ENCODE measurements at regions not wholly inside any gene's neighbourhood (a gene's known extent, or its start where the extent isn't known, plus 50 kb on each side); places are given as distances from the start of the nearest gene placed in this dataset.

DNA sequence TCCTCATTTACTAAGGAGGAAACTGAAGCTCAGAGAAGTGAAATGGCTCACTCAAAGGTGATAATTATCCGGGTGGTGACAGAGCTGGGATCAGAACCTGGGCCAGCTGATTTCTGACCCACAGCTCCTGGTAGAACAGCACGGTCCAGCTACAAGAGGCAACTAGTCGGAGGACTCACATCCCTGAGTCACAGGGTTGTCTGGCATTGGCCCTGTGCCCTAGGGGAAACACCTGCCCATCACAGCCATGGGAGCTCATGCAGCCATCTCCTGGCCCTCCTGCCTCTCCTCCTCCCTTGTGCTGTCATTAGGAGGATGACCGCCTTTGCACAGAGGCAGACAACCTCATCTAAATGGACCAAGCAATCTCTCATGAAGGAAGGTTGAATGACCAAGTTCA lies 115.2 kb upstream of the TSPAN5 start:
- Mint-ChIP-seq H3K4me1 (ENCODE audit: low read depth, unreplicated experiment) (no peaks in the 10 kb centered on the region), H3K4me3 (ENCODE audit: unreplicated experiment) (no peak overlapping the region), H3K36me3 (ENCODE audit: unreplicated experiment) (no peaks in the 10 kb centered on the region), H3K27ac (ENCODE audit: unreplicated experiment) (no peak overlapping the region), H3K27me3 (ENCODE audit: unreplicated experiment) (no peaks in the 10 kb centered on the region), H3K9me3 (ENCODE audit: unreplicated experiment) (no peaks in the 10 kb centered on the region)
- TF ChIP-seq, protein P1, sequence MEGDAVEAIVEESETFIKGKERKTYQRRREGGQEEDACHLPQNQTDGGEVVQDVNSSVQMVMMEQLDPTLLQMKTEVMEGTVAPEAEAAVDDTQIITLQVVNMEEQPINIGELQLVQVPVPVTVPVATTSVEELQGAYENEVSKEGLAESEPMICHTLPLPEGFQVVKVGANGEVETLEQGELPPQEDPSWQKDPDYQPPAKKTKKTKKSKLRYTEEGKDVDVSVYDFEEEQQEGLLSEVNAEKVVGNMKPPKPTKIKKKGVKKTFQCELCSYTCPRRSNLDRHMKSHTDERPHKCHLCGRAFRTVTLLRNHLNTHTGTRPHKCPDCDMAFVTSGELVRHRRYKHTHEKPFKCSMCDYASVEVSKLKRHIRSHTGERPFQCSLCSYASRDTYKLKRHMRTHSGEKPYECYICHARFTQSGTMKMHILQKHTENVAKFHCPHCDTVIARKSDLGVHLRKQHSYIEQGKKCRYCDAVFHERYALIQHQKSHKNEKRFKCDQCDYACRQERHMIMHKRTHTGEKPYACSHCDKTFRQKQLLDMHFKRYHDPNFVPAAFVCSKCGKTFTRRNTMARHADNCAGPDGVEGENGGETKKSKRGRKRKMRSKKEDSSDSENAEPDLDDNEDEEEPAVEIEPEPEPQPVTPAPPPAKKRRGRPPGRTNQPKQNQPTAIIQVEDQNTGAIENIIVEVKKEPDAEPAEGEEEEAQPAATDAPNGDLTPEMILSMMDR (IDR thresholded peaks at IDR 0.05; ENCODE audit: partially characterized antibody, unreplicated experiment): no peak
- no peak for DNase-seq

- H3K27me3 Mint-ChIP-seq (ENCODE audit: unreplicated experiment): no peaks in the 10 kb centered on the region
- no peak for DNase-seq
- H3K4me3 Mint-ChIP-seq (ENCODE audit: unreplicated experiment): no peak overlapping the region
- H3K9me3 Mint-ChIP-seq (ENCODE audit: unreplicated experiment): no peaks in the 10 kb centered on the region
- H3K27ac Mint-ChIP-seq (ENCODE audit: unreplicated experiment): no peak overlapping the region
- H3K36me3 Mint-ChIP-seq (ENCODE audit: unreplicated experiment): no peaks in the 10 kb centered on the region
- TF ChIP-seq, protein P1 (IDR thresholded peaks at IDR 0.05; ENCODE audit: partially characterized antibody, unreplicated experiment): no peak
- H3K4me1 Mint-ChIP-seq (ENCODE audit: low read depth, unreplicated experiment): no peaks in the 10 kb centered on the region
These were observed 113.7 kb upstream of the TSPAN5 start for GRCh38 chr4:98771959-98772632.

DNA sequence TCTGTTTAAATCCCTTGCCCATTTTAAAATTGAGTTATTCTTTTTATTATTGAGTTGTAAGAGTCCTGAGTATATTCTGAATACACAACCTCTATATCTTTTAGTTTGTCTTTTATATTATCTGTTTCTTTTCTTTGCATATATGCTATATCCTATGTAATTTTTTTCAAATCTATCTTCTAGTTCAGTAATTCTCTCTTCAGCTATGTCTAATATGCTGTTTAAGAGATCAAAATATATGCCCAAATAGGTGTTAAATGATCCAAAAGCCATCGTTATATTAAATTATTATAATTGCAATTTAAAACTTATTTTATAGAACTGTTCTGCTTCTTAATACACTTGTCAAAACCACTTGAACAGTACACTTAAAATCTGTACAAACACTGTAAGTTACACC lies 107.4 kb upstream of the TSPAN5 start:
- Mint-ChIP-seq H3K27ac (ENCODE audit: unreplicated experiment) (no peak overlapping the region), H3K4me3 (ENCODE audit: unreplicated experiment) (no peak overlapping the region), H3K36me3 (ENCODE audit: unreplicated experiment) (peaks cover 5% of the 10 kb centered on the region), H3K9me3 (ENCODE audit: unreplicated experiment) (peaks cover 3% of the 10 kb centered on the region), H3K4me1 (ENCODE audit: low read depth, unreplicated experiment) (no peaks in the 10 kb centered on the region), H3K27me3 (ENCODE audit: unreplicated experiment) (no peaks in the 10 kb centered on the region)
- no peak for DNase-seq
- TF ChIP-seq, protein P1 (IDR thresholded peaks at IDR 0.05; ENCODE audit: partially characterized antibody, unreplicated experiment): no peak

DNA sequence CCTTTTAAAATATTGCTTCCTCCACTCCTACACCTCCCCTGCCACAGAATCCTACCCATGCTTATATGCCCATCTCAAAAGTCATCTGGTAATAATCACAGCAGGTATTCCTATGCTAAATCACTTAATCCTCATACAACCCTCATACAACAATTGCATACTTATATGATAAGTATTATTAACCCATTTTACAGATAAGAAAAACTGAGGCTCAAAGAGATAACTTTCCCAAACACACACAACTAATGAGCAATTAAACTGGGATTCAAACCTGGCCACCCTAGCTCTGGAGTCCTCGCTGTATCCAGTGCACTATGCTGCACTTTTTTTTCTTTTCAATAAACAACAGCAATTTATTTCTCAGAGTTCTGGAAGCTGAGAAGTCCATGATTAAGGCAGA lies 99.8 kb upstream of the TSPAN5 start:
- no peaks in the 10 kb centered on the region for H3K27me3 Mint-ChIP-seq (ENCODE audit: unreplicated experiment)
- H3K4me3 Mint-ChIP-seq (ENCODE audit: unreplicated experiment): no peak overlapping the region
- no peaks in the 10 kb centered on the region for H3K4me1 Mint-ChIP-seq (ENCODE audit: low read depth, unreplicated experiment)
- no peak for DNase-seq
- TF ChIP-seq, protein P1 (IDR thresholded peaks at IDR 0.05; ENCODE audit: partially characterized antibody, unreplicated experiment): no peak
- H3K9me3 Mint-ChIP-seq (ENCODE audit: unreplicated experiment): no peaks in the 10 kb centered on the region
- H3K27ac Mint-ChIP-seq (ENCODE audit: unreplicated experiment): no peak overlapping the region
- H3K36me3 Mint-ChIP-seq (ENCODE audit: unreplicated experiment): no peaks in the 10 kb centered on the region

DNA sequence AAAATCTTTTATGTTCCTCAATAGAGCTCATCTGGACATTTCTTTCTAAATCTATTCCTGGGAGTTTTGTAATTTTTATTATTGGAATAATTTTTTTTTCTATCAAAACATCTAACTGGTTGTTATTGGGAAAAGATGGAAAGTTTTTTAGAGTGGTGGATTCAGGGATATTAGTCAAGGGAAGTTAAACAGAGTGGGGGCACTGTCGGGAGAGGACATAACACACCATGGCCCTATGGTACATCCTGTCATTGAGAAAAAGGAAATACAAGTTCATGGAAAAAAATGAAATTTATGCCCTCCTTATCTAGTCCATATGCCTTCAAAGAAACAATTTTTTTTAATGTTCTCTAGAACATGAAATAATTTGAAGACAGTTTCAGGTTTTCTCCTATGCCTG lies 96.3 kb upstream of the TSPAN5 start:
- H3K4me1 Mint-ChIP-seq (ENCODE audit: low read depth, unreplicated experiment): no peaks in the 10 kb centered on the region
- no peaks in the 10 kb centered on the region for H3K36me3 Mint-ChIP-seq (ENCODE audit: unreplicated experiment)
- no peak overlapping the region for H3K4me3 Mint-ChIP-seq (ENCODE audit: unreplicated experiment)
- H3K9me3 Mint-ChIP-seq (ENCODE audit: unreplicated experiment): no peaks in the 10 kb centered on the region
- no peaks in the 10 kb centered on the region for H3K27me3 Mint-ChIP-seq (ENCODE audit: unreplicated experiment)
- H3K27ac Mint-ChIP-seq (ENCODE audit: unreplicated experiment): no peak overlapping the region
- DNase-seq: no peak
- TF ChIP-seq, protein P1 (IDR thresholded peaks at IDR 0.05; ENCODE audit: partially characterized antibody, unreplicated experiment): no peak

Measured in glutamatergic neuron (in vitro differentiated cells).